Stimulated activated naive CD8-positive, alpha-beta T cell treated with anti-CD3 and anti-CD28 coated beads, Interleukin-15, amount 100 ng/mL, for 72 hours (primary cell): ENCODE measurements at regions not wholly inside any gene's neighbourhood (a gene's known extent, or its start where the extent isn't known, plus 50 kb on each side); places are given as distances from the start of the nearest gene placed in this dataset.

Experiments used
- ATAC-seq: fragments of 150-1000 bp; cut with Tn5 transposase; 2 replicates; pipeline ENCODE4 v1.10.0; 2021; ENCODE audit warnings: mild to moderate bottlenecking, moderate library complexity
- DNase-seq, 2 donors: peaks; one replicate each; pipeline ENCODE4 v3.0.0; 2021 to 2022
- H3K27ac Mint-ChIP-seq, 2 donors: one replicate each; pipeline ENCODE4 v1.8.0; 2022; ENCODE audit warnings: mild to moderate bottlenecking in 2 of 2, mixed read lengths in 2 of 2, moderate library complexity in 2 of 2
- H3K27me3 Mint-ChIP-seq: one replicate; pipeline ENCODE4 v1.8.0; 2022; ENCODE audit warnings: mixed read lengths
- H3K4me1 Mint-ChIP-seq: one replicate; pipeline ENCODE4 v1.8.0; 2022; ENCODE audit warnings: mild to moderate bottlenecking, mixed read lengths
- H3K4me3 Mint-ChIP-seq, 2 donors: one replicate each; pipeline ENCODE4 v1.8.0; 2022; ENCODE audit warnings: mild to moderate bottlenecking in 2 of 2, mixed read lengths in 2 of 2, moderate library complexity in 1 of 2
- H3K9me3 Mint-ChIP-seq, 2 donors: one replicate each; pipeline ENCODE4 v1.8.0; 2022; ENCODE audit warnings: mixed read lengths in 2 of 2

GRCh38 chr11:29017941-29018340, 909.8 kb downstream of the METTL15 start:
- Mint-ChIP-seq H3K27me3 (no peaks in the 10 kb centered on the region), H3K4me1 (no peaks in the 10 kb centered on the region), H3K9me3 (peaks cover 0 to 19% of the 10 kb centered on the region in 2 donors), H3K27ac (no peak overlapping the region), H3K4me3 (no peak overlapping the region)
- DNase-seq (no peak), ATAC-seq (no peak)

DNA sequence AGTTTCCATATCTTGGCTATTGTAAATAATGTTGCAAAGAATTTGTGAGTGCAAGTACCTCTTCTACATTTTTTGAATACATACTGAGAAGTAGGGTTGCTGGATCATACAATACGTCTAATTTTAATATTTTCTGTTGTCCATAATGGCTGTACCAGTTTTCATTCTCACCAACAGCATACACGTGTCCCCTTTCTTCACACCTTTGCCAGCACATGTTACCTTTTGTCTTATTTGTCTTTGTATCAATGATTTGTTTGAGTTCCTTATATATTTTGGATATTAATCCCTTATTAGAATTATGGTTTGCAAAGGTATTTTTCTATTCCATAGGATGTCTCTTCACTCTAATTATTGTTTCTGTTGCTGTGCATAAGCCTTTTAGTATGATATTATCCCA, 904.3 kb downstream of the METTL15 start:
- no peaks in the 10 kb centered on the region for H3K27me3 Mint-ChIP-seq
- no peaks in the 10 kb centered on the region for H3K9me3 Mint-ChIP-seq
- no peak overlapping the region for H3K27ac Mint-ChIP-seq
- no peak for DNase-seq
- ATAC-seq, result no peak
- no peak overlapping the region for H3K4me3 Mint-ChIP-seq
- H3K4me1 Mint-ChIP-seq, result no peaks in the 10 kb centered on the region

DNA sequence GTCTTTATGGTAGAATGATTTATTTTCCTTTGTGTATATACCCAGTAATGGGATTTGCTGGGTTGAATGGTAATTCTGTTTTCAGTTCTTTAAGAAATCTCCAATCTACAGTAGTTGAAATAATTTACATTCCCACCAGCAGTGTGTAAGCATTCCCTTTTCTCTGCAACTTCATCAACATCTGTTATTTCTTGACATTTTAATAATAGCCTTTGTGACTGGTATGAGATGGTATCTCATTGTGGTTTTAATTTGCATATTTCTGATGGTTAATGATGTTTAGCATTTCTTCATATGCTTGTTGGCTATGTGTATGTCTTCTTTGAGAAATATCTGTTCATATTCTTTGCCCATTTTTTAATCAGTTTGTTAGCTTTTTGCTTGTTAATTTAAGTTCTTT, 901.2 kb downstream of the METTL15 start:
- no peak overlapping the region for H3K4me3 Mint-ChIP-seq
- no peak for ATAC-seq
- no peaks in the 10 kb centered on the region for H3K27me3 Mint-ChIP-seq
- no peak overlapping the region for H3K27ac Mint-ChIP-seq
- H3K9me3 Mint-ChIP-seq, result peaks cover 0 to 9% of the 10 kb centered on the region in 2 donors
- H3K4me1 Mint-ChIP-seq, result no peaks in the 10 kb centered on the region
- DNase-seq, result no peak

DNA sequence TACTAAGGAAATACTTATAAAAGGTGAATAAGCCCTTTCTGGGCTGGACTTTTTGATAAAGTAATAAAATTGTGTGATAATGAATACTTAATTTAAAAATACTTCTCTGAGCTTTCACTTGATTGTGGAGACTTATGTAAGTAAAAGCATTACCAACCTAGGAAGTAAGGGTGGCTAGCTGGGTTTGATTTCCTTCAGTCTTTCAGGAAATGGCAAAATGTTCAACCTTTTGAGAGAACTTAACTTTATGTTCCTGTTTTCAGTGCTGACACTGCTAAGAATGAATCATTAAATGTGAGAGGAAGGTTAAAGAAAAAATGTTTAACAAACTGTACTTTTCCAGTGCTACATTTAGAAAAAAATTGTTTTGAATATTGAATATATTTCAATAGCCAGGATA, 900.3 kb downstream of the METTL15 start:
- no peak for ATAC-seq
- Mint-ChIP-seq H3K27ac (no peak overlapping the region), H3K9me3 (peaks cover 0 to 9% of the 10 kb centered on the region in 2 donors), H3K4me1 (no peaks in the 10 kb centered on the region), H3K27me3 (no peaks in the 10 kb centered on the region), H3K4me3 (no peak overlapping the region)
- no peak for DNase-seq

DNA sequence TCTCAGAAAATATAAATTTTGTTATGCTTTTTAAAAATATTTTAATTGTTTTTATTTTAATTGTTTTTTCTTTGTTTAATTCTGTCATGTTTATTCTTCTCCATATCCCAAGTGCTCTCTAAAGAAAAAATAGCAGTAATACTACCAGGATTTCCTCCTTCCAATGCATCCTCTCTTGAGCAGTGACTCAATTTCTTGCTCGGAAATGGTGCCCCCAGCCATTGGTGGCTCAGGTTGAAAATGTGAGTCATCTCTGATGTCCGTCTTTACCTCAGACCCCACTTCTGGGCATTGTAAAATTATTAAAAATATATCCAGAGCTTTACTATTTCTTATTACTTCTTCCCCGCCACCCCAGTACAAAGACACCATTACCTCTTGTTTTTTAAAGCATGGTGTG, 898.5 kb downstream of the METTL15 start:
- Mint-ChIP-seq H3K27me3 (no peaks in the 10 kb centered on the region), H3K4me3 (no peak overlapping the region), H3K27ac (no peak overlapping the region), H3K9me3 (peaks cover 4 to 9% of the 10 kb centered on the region in 2 donors), H3K4me1 (no peaks in the 10 kb centered on the region)
- no peak for ATAC-seq
- DNase-seq, result no peak

DNA sequence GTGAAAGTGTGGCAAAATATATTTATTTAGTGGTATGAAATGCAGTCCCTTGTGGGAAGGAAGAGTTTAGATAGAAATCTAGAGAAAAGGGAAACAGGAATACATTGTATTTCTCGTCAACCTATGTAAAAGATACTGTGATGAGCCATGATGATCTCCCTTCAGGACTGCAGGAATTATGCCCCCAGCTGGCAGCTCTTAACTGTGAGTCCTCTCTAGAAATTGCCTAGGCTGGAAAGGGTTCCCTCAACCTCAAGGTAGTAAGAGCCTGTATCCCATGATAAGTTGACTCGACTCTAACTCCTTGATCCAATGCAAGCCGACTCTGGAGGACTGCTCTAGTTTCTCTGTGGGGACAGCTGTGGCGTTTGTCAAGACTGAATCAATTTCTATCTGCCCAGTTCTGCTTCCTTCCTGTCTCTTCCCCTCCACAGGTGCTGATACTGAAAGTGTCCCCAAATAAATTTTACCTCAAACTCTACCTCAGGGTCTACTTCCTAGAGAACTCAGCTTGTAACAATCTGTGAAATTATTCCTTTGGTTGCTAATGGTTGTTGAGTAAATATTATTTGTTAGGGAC, 897.3 kb downstream of the METTL15 start:
- no peak for DNase-seq
- H3K27ac Mint-ChIP-seq, result no peak overlapping the region
- no peaks in the 10 kb centered on the region for H3K4me1 Mint-ChIP-seq
- peaks cover 4 to 9% of the 10 kb centered on the region in 2 donors for H3K9me3 Mint-ChIP-seq
- ATAC-seq, result no peak
- H3K4me3 Mint-ChIP-seq, result no peak overlapping the region
- no peaks in the 10 kb centered on the region for H3K27me3 Mint-ChIP-seq

GRCh38 chr11:29002816-29003215, 894.6 kb downstream of the METTL15 start:
- no peak overlapping the region for H3K27ac Mint-ChIP-seq
- no peak for DNase-seq
- peaks cover 11 to 16% of the 10 kb centered on the region in 2 donors for H3K9me3 Mint-ChIP-seq
- ATAC-seq, result no peak
- no peaks in the 10 kb centered on the region for H3K4me1 Mint-ChIP-seq
- H3K27me3 Mint-ChIP-seq, result no peaks in the 10 kb centered on the region
- no peak overlapping the region for H3K4me3 Mint-ChIP-seq

- ATAC-seq (no peak), DNase-seq (no peak)
- Mint-ChIP-seq H3K4me3 (no peak overlapping the region), H3K9me3 (peaks cover 7 to 11% of the 10 kb centered on the region in 2 donors), H3K27ac (no peak overlapping the region), H3K27me3 (no peaks in the 10 kb centered on the region), H3K4me1 (no peaks in the 10 kb centered on the region)
Observed at GRCh38 chr11:28999620-29000019, 891.4 kb downstream of the METTL15 start.

- ATAC-seq, result no peak
- no peaks in the 10 kb centered on the region for H3K4me1 Mint-ChIP-seq
- peaks cover 0 to 5% of the 10 kb centered on the region in 2 donors for H3K9me3 Mint-ChIP-seq
- H3K27me3 Mint-ChIP-seq, result no peaks in the 10 kb centered on the region
- no peak overlapping the region for H3K4me3 Mint-ChIP-seq
- H3K27ac Mint-ChIP-seq, result no peak overlapping the region
- no peak for DNase-seq
Observed at GRCh38 chr11:28992996-28993395, 884.8 kb downstream of the METTL15 start.

DNA sequence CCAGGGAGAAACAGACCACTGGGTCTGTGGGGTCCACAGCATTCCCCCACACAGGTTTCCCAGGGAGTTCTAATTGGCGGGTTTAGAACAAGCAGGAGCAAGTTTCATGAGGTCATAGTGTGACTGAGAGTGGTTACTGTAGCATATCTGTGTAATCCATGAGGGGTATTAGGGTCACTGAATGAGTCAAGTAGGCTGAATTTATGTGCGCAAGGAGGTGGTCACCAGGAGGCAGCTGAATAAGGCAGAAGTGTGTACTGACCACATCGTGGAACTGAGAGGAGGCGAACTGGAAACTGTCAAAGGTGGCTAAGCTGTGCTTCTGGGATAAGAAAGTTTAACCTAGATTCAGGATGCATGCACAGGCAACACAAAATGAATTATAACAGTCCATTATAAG, 876.0 kb downstream of the METTL15 start:
- Mint-ChIP-seq H3K4me1 (no peaks in the 10 kb centered on the region), H3K9me3 (peaks cover 6 to 10% of the 10 kb centered on the region in 2 donors), H3K27me3 (no peaks in the 10 kb centered on the region), H3K27ac (no peak overlapping the region), H3K4me3 (no peak overlapping the region)
- ATAC-seq (no peak), DNase-seq (no peak)

DNA sequence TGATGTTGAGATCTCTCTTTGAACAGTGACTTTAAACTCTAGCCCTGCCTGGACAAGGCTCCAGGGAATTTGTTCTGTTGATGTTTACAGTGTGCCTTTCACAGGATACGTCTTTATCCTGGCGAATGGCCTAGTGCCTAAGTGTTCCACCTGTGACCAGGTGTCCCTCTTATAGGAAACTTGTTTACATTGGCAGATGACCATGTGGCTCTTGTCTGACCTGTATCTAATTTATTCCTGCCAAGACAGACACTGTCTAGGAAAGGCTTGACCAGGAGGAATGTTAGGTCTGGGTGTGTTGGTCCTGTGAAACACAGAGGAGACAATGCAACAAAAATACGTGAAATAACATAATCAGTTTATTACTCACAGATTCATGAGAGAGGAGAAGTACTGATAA, 875.6 kb downstream of the METTL15 start:
- no peak for ATAC-seq
- H3K4me3 Mint-ChIP-seq, result no peak overlapping the region
- DNase-seq, result no peak
- no peaks in the 10 kb centered on the region for H3K27me3 Mint-ChIP-seq
- H3K9me3 Mint-ChIP-seq, result peaks cover 6 to 10% of the 10 kb centered on the region in 2 donors
- no peak overlapping the region for H3K27ac Mint-ChIP-seq
- no peaks in the 10 kb centered on the region for H3K4me1 Mint-ChIP-seq

DNA sequence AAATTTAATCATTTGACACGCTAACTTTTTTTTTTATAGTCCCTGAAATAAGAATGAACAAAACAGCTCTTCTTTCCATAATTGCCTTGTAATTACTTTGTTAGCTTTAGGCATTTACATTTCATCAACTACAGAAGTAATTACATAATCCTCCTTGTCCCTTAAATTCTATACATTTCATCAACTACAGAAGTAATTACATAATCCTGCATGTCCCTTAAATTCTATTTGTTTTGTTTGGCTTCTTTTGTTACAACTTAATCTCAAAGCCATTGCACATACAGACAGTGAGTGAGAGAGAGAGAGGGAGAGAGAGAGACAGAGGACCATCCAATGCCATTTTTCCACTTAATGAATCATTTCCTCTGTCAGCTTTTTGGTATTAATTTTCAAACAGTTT, 873.2 kb downstream of the METTL15 start:
- no peaks in the 10 kb centered on the region for H3K4me1 Mint-ChIP-seq
- no peak for ATAC-seq
- peaks cover 6 to 14% of the 10 kb centered on the region in 2 donors for H3K9me3 Mint-ChIP-seq
- no peak for DNase-seq
- no peak overlapping the region for H3K27ac Mint-ChIP-seq
- no peak overlapping the region for H3K4me3 Mint-ChIP-seq
- H3K27me3 Mint-ChIP-seq, result no peaks in the 10 kb centered on the region

DNA sequence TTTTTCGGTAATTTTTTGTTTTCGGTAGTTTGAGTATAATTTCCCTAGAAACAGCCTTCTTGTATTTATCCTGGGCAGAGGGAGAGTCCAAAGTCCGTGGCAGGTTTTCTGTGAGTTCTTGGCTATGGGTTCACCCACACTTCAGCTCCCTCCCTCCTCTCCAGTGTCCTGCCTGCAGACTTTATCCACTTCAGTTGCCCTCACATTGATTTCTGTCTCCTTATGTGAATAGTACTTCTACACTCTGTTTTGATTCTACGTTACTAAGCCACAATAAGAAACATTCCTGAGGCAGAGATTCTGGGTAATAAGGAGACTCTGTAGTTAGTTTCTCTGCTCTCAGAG, 868.6 kb downstream of the METTL15 start:
- ATAC-seq (no peak), DNase-seq (no peak)
- Mint-ChIP-seq H3K9me3 (peaks cover 11 to 22% of the 10 kb centered on the region in 2 donors), H3K4me3 (no peak overlapping the region), H3K4me1 (no peaks in the 10 kb centered on the region), H3K27ac (no peak overlapping the region), H3K27me3 (no peaks in the 10 kb centered on the region)

- DNase-seq, result no peak
- Mint-ChIP-seq H3K27ac (no peak overlapping the region), H3K27me3 (no peaks in the 10 kb centered on the region), H3K4me1 (no peaks in the 10 kb centered on the region), H3K4me3 (no peak overlapping the region), H3K9me3 (peaks cover 11 to 22% of the 10 kb centered on the region in 2 donors)
- no peak for ATAC-seq
Observed at GRCh38 chr11:28976012-28976800, 868.0 kb downstream of the METTL15 start.

GRCh38 chr11:28969832-28970231, 861.6 kb downstream of the METTL15 start:
- H3K4me1 Mint-ChIP-seq, result no peaks in the 10 kb centered on the region
- no peaks in the 10 kb centered on the region for H3K27me3 Mint-ChIP-seq
- peaks cover 16 to 19% of the 10 kb centered on the region in 2 donors for H3K9me3 Mint-ChIP-seq
- DNase-seq (no peak), ATAC-seq (no peak)
- no peak overlapping the region for H3K27ac Mint-ChIP-seq
- H3K4me3 Mint-ChIP-seq, result no peak overlapping the region

DNA sequence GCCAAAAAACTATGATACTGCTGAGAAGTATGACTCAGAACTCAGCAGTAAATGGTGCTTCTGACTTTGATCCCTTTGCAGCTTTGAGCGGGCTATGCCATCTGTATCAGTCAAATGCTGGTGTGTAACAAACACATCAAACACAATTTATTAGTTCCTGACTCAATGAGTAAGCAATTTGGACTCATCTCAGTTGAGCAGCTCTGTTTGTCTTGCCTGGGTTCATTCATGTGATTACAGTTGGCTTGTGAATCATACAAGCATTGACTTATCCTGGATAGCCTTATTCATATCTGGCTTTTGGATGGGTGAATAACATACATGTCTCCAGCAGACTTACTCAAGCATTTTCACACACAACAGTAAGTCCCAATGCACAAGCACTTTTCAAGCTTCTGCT, 858.8 kb downstream of the METTL15 start:
- Mint-ChIP-seq H3K9me3 (peaks cover 11% of the 10 kb centered on the region in 2 donors), H3K27me3 (no peaks in the 10 kb centered on the region), H3K4me3 (no peak overlapping the region), H3K4me1 (no peaks in the 10 kb centered on the region), H3K27ac (no peak overlapping the region)
- DNase-seq (no peak), ATAC-seq (no peak)

DNA sequence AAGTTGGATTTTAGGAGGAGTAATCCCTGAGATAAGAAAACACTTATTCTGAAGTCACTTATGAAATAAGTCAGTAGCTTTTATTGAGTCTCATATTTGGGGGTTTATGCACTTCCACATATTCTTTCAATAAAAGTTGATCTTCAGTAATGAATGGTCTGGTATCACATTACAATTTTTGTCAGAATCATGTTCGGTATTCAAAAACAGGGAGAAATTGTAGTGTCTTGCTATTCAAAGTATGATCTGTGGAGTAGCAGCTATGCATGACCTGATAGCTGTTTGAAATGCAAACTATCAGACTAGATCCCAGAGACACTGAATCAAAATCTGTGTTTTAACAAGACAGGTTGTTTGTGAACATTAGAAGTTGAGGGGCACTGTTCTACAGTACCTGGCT, 857.6 kb downstream of the METTL15 start:
- Mint-ChIP-seq H3K27me3 (no peaks in the 10 kb centered on the region), H3K9me3 (peaks cover 11% of the 10 kb centered on the region in 2 donors), H3K4me1 (no peaks in the 10 kb centered on the region), H3K27ac (no peak overlapping the region), H3K4me3 (no peak overlapping the region)
- no peak for ATAC-seq
- DNase-seq, result no peak
